NT2/D1 (cell line): ENCODE measurements at regions not wholly inside any gene's neighbourhood (a gene's known extent, or its start where the extent isn't known, plus 50 kb on each side); places are given as distances from the start of the nearest gene placed in this dataset.

Experiments
- SUZ12 ChIP-seq: IDR thresholded peaks from 2 replicates; pipeline ENCODE4 v1.6.1; 2011; ENCODE audit not compliant: insufficient read length, insufficient read depth; ENCODE audit errors: extremely low read depth
- YY1 ChIP-seq: IDR thresholded peaks from 2 replicates; pipeline ENCODE4 v1.6.1; 2011; ENCODE audit not compliant: insufficient read length, insufficient read depth
- ZNF274 ChIP-seq: IDR thresholded peaks from 2 replicates; pipeline ENCODE4 v1.6.1; 2011; ENCODE audit warnings: mild to moderate bottlenecking, low read depth, low read length

GRCh38 chr1:219331424-219331823, 157.7 kb downstream of the LYPLAL1 start:
- no peak for TF ChIP-seq SUZ12
- no peak for TF ChIP-seq ZNF274
- no peak for TF ChIP-seq YY1
